SK-N-MC (cell line): ENCODE measurements at regions not wholly inside any gene's neighbourhood (a gene's known extent, or its start where the extent isn't known, plus 50 kb on each side); places are given as distances from the start of the nearest gene placed in this dataset.

Experiments used
- DNase-seq: peaks from one replicate; pipeline ENCODE4 v3.0.0-alpha.2; 2011; ENCODE audit warnings: low read depth, low spot score
- H3K27ac ChIP-seq: fragments of 200-600 bp; sonication (generic); 2 replicates; pipeline ENCODE4 v1.5.1; 2016; ENCODE audit warnings: mixed run types
- H3K36me3 ChIP-seq: fragments of 200-600 bp; sonication (generic); 2 replicates; pipeline ENCODE4 v1.6.1; 2017; ENCODE audit warnings: antibody characterized with exemption, low read length, mixed read lengths; ENCODE audit not compliant: insufficient read depth
- H3K4me3 ChIP-seq: fragments of 200-600 bp; sonication (generic); 2 replicates; pipeline ENCODE4 v1.5.1; 2016
- H3K9ac ChIP-seq: fragments of 200-600 bp; sonication (generic); 2 replicates; pipeline ENCODE4 v1.8.0; 2017; ENCODE audit warnings: mixed run types, mixed read lengths; ENCODE audit not compliant: insufficient read length
- H3K9me3 ChIP-seq: fragments of 200-600 bp; sonication (generic); 2 replicates; pipeline ENCODE4 v1.6.1; 2017; ENCODE audit warnings: low read depth, mild to moderate bottlenecking, antibody characterized with exemption, low read length, moderate library complexity, mixed read lengths
- EZH2 ChIP-seq: fragments of 200-600 bp; sonication (generic); IDR thresholded peaks from one replicate; pipeline ENCODE4 v1.6.1; 2017; ENCODE audit warnings: antibody characterized with exemption
- FOXP2 ChIP-seq: optimal IDR thresholded peaks from 2 replicates; pipeline ENCODE3; 2011; ENCODE audit warnings: mild to moderate bottlenecking, moderate library complexity; ENCODE audit not compliant: insufficient read depth; ENCODE audit errors: extremely low read length, control extremely low read depth
- POLR2AphosphoS5 ChIP-seq: IDR thresholded peaks from 2 replicates; pipeline ENCODE4 v1.6.1; 2012; ENCODE audit warnings: mild to moderate bottlenecking, low read depth, low read length, borderline replicate concordance

DNA sequence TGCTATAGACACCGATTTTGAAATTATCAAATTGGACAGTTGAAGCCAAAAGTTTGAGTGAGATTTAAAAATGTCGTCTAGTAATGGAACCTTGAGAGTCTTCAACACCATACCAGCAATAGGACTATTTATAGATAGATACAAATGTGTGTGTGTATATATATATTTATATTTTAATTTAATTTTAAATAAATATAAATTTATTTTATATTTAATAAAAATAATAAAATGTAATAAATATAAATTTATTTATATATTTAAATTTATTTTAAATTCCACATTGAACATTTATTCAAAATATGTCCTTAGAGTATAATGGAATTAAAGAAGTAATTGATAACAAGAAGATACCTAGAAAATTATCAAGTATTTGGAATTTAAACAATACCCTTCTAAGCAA is 221.9 kb upstream of the CXXC4 start:
- Histone ChIP-seq H3K27ac (no peak overlapping the region), H3K9ac (no peak overlapping the region), H3K36me3 (no peaks in the 10 kb centered on the region), H3K4me3 (no peak overlapping the region), H3K9me3 (no peaks in the 10 kb centered on the region)
- TF ChIP-seq FOXP2 = no peak
- TF ChIP-seq POLR2AphosphoS5 = no peak
- TF ChIP-seq EZH2 = no peak
- DNase-seq = no peak

- no peaks in the 10 kb centered on the region for H3K36me3 ChIP-seq
- H3K4me3 ChIP-seq = no peak overlapping the region
- no peak for TF ChIP-seq EZH2
- no peak for TF ChIP-seq POLR2AphosphoS5
- TF ChIP-seq FOXP2 = no peak
- H3K9ac ChIP-seq = no peak overlapping the region
- DNase-seq = no peak
- no peaks in the 10 kb centered on the region for H3K9me3 ChIP-seq
- H3K27ac ChIP-seq = no peak overlapping the region
Measured at GRCh38 chr4:104719539-104720230, 225.0 kb upstream of the CXXC4 start.

- no peak for DNase-seq
- TF ChIP-seq EZH2 (no peak), FOXP2 (no peak), POLR2AphosphoS5 (no peak)
- H3K27ac ChIP-seq = no peak overlapping the region
- no peak overlapping the region for H3K9ac ChIP-seq
- no peaks in the 10 kb centered on the region for H3K9me3 ChIP-seq
- H3K4me3 ChIP-seq = no peak overlapping the region
- H3K36me3 ChIP-seq = no peaks in the 10 kb centered on the region
Measured at GRCh38 chr4:104722467-104722866, 227.8 kb upstream of the CXXC4 start.

GRCh38 chr4:104726002-104726401 is 231.3 kb upstream of the CXXC4 start:
- TF ChIP-seq EZH2 (no peak), FOXP2 (no peak), POLR2AphosphoS5 (no peak)
- Histone ChIP-seq H3K27ac (no peak overlapping the region), H3K4me3 (no peak overlapping the region), H3K9me3 (no peaks in the 10 kb centered on the region), H3K36me3 (no peaks in the 10 kb centered on the region), H3K9ac (no peak overlapping the region)
- no peak for DNase-seq

DNA sequence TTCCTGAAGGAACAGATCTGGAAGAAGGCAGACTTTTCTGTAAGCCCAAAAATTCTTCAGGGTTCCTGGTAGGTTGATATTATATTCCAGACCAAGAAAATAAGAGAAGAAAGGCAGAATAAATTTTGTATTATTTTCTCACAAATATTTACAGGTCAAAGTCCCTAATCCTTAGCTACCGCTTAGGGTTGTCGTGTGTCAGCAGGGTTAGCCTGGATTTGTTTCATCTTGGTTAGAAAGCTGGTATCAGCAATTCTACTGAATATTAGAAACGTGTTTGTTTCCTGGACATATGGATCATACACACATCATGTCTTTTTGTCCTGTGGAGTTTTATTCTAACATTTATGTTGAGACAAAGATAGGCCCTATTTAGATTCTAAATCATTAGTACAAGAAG is 232.9 kb upstream of the CXXC4 start:
- Histone ChIP-seq H3K9me3 (no peaks in the 10 kb centered on the region), H3K4me3 (no peak overlapping the region), H3K27ac (no peak overlapping the region), H3K36me3 (no peaks in the 10 kb centered on the region), H3K9ac (no peak overlapping the region)
- no peak for DNase-seq
- TF ChIP-seq EZH2 = no peak
- no peak for TF ChIP-seq POLR2AphosphoS5
- TF ChIP-seq FOXP2 = no peak

DNA sequence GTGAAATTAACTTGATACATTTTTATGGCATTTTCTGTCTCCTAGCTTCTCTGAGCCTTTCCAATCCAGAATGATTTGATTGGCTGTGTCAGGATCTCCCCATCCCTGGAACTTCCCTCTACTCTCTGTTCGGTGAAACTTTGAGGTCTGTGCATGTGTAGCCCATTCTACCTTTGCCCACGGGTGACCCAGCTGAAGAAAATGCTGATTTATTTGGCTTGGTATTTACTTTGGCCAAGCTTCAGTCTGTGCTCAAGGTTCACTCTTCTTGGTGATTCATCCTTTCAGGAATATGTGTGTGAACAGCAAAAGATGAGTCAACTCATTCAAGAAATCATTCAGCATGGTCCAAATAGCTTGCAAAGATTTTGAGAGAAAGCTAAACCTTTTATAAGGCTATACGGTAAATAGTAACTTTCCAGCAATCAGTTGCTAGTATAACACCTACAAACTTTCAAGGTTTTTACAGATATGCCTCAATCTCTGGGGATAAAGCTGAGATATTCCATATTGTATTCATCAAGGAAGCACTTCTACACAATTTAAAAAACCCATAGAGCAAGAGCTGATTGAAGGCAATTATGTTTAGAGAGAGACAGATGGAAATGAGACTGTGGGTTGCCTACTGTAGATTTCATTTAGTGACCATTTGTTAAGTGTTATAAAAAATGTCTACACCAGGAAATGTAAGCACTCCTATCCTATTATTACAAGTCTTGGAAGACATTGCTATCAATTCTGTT is 233.9 kb upstream of the CXXC4 start:
- Histone ChIP-seq H3K9ac (no peak overlapping the region), H3K36me3 (no peaks in the 10 kb centered on the region), H3K9me3 (no peaks in the 10 kb centered on the region), H3K4me3 (no peak overlapping the region), H3K27ac (no peak overlapping the region)
- no peak for TF ChIP-seq POLR2AphosphoS5
- TF ChIP-seq EZH2 = no peak
- TF ChIP-seq FOXP2 = no peak
- DNase-seq = no peak

GRCh38 chr4:104732766-104733165 is 238.1 kb upstream of the CXXC4 start:
- Histone ChIP-seq H3K9ac (no peak overlapping the region), H3K4me3 (no peak overlapping the region), H3K27ac (no peak overlapping the region), H3K9me3 (no peaks in the 10 kb centered on the region), H3K36me3 (no peaks in the 10 kb centered on the region)
- no peak for DNase-seq
- TF ChIP-seq EZH2 = no peak

GRCh38 chr4:104735174-104735573 is 240.5 kb upstream of the CXXC4 start:
- Histone ChIP-seq H3K27ac (no peak overlapping the region), H3K9ac (no peak overlapping the region), H3K9me3 (no peaks in the 10 kb centered on the region), H3K36me3 (no peaks in the 10 kb centered on the region), H3K4me3 (no peak overlapping the region)
- DNase-seq = no peak
- no peak for TF ChIP-seq FOXP2
- TF ChIP-seq EZH2 = no peak
- no peak for TF ChIP-seq POLR2AphosphoS5

DNA sequence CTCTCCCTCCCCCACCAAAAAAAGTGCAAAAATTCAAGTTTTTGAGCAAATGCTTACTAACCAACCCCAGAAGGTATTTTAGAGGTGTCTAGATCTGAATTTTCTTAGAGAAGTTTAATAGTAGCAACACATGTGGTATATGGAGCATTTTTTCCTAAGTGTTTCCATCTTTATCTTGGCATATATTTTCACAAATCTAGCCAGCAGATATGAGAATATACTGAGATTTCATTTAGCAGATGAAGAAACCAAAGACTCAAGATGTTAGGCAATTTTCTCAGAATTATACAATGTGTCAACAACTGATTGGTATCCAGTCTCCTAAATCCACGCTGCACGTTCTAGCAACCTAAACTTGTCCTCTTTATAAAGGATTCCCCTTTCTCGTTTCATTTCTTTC is 245.5 kb upstream of the CXXC4 start:
- Histone ChIP-seq H3K4me3 (no peak overlapping the region), H3K9me3 (no peaks in the 10 kb centered on the region), H3K36me3 (no peaks in the 10 kb centered on the region), H3K27ac (no peak overlapping the region), H3K9ac (no peak overlapping the region)
- TF ChIP-seq EZH2 (no peak), FOXP2 (no peak), POLR2AphosphoS5 (no peak)
- DNase-seq = no peak
